DMS79 treated with DMSO at 0.1 percent for 48 hours (cell line): ENCODE measurements at regions not wholly inside any gene's neighbourhood (a gene's known extent, or its start where the extent isn't known, plus 50 kb on each side); places are given as distances from the start of the nearest gene placed in this dataset.
"Not testable (repeated sequence)": the region's sequence is repeated elsewhere in the genome, so short reads cannot be mapped to it uniquely, and the experiment has no call there.

Experiments
- DNase-seq: peaks from one replicate; lab custom pipeline; 2025; lab: John Stamatoyannopoulos, UW

- no peak for DNase-seq
Observed at GRCh38 chr15:92822216-92823144, 77.6 kb upstream of the CHD2 start.

GRCh38 chr15:92825985-92826384, 74.1 kb upstream of the CHD2 start:
- no peak for DNase-seq

- not testable (repeated sequence) for DNase-seq
Observed at GRCh38 chr15:92827991-92828390, 72.1 kb upstream of the CHD2 start.

GRCh38 chr15:92829875-92830274, 70.2 kb upstream of the CHD2 start:
- no peak for DNase-seq

- DNase-seq: no peak
Observed at GRCh38 chr15:92831336-92831654, 68.8 kb upstream of the CHD2 start.

- DNase-seq: peak; percentile 94
Observed at GRCh38 chr15:92831655-92832328, 68.3 kb upstream of the CHD2 start.

- no peak for DNase-seq
Observed at GRCh38 chr15:92833106-92833433, 67.1 kb upstream of the CHD2 start.

- DNase-seq: no peak
Observed at GRCh38 chr15:92833493-92834271, 66.4 kb upstream of the CHD2 start.

- DNase-seq: peak; percentile 32
Observed at GRCh38 chr15:92839696-92840095, 60.4 kb upstream of the CHD2 start.

GRCh38 chr15:92840149-92840548, 60.0 kb upstream of the CHD2 start:
- DNase-seq: no peak

GRCh38 chr15:92843326-92843725, 56.8 kb upstream of the CHD2 start:
- DNase-seq: no peak

- DNase-seq: no peak
Observed at GRCh38 chr15:92843814-92844213, 56.3 kb upstream of the CHD2 start.

- peak; percentile 36 for DNase-seq
Observed at GRCh38 chr15:92845126-92845508, 55.0 kb upstream of the CHD2 start.

- no peak for DNase-seq
Observed at GRCh38 chr15:92846741-92847140, 53.4 kb upstream of the CHD2 start.

GRCh38 chr15:92847841-92848240, 52.3 kb upstream of the CHD2 start:
- no peak for DNase-seq

GRCh38 chr15:92848464-92848851, 51.7 kb upstream of the CHD2 start:
- DNase-seq: no peak

GRCh38 chr15:92848852-92849598, 51.1 kb upstream of the CHD2 start:
- DNase-seq: no peak

GRCh38 chr15:92850218-92850617, 49.9 kb upstream of the CHD2 start:
- not testable (repeated sequence) for DNase-seq
